Astrocyte (in vitro differentiated cells and primary cell): ENCODE measurements at regions not wholly inside any gene's neighbourhood (a gene's known extent, or its start where the extent isn't known, plus 50 kb on each side); places are given as distances from the start of the nearest gene placed in this dataset.

ENCODE experiments used
- DNase-seq: peaks from one replicate; pipeline ENCODE4 v3.0.0-alpha.2; 2010; ENCODE audit warnings: low read depth
- FAIRE-seq: peaks from 2 replicates; lab custom pipeline; 2011; peaks lifted over from hg19 to GRCh38; lab: Jason Lieb, UNC
- H2AFZ ChIP-seq: 2 replicates; pipeline ENCODE4 v1.6.0; 2012; ENCODE audit warnings: low read depth, low read length, inconsistent platforms
- H3K27ac ChIP-seq: 2 replicates; pipeline ENCODE4 v1.5.1; 2011; ENCODE audit warnings: low read depth, low read length, inconsistent platforms
- H3K27me3 ChIP-seq: 2 replicates; pipeline ENCODE4 v1.6.0; 2011; ENCODE audit warnings: low read length, inconsistent platforms; ENCODE audit not compliant: insufficient read depth
- H3K36me3 ChIP-seq: 2 replicates; pipeline ENCODE4 v1.5.1; 2011; ENCODE audit warnings: low read length, inconsistent platforms; ENCODE audit not compliant: insufficient read depth
- H3K4me1 ChIP-seq: 2 replicates; pipeline ENCODE4 v1.5.1; 2011; ENCODE audit warnings: low read length, inconsistent platforms; ENCODE audit not compliant: insufficient read depth
- H3K4me2 ChIP-seq: 2 replicates; pipeline ENCODE4 v1.6.0; 2012; ENCODE audit warnings: low read length, inconsistent platforms
- H3K4me3 ChIP-seq: 2 replicates; pipeline ENCODE4 v1.5.1; 2011; ENCODE audit warnings: low read depth, mild to moderate bottlenecking, low read length, inconsistent platforms; ENCODE audit not compliant: insufficient read depth
- H3K79me2 ChIP-seq: 2 replicates; pipeline ENCODE4 v1.6.0; 2012; ENCODE audit warnings: mild to moderate bottlenecking, low read length, inconsistent platforms; ENCODE audit not compliant: insufficient read depth
- H3K9ac ChIP-seq: 2 replicates; pipeline ENCODE4 v1.6.0; 2012; ENCODE audit warnings: mild to moderate bottlenecking, low read length, inconsistent platforms
- H3K9me3 ChIP-seq: 2 replicates; pipeline ENCODE4 v1.5.1; 2012; ENCODE audit warnings: low read depth, mild to moderate bottlenecking, low read length, inconsistent platforms; ENCODE audit not compliant: insufficient read depth
- H4K20me1 ChIP-seq: 2 replicates; pipeline ENCODE4 v1.6.0; 2012; ENCODE audit warnings: low read length, inconsistent platforms; ENCODE audit not compliant: insufficient read depth
- H3K27ac Mint-ChIP-seq: one replicate; pipeline ENCODE4 v1.8.0; 2021; ENCODE audit warnings: mild to moderate bottlenecking, mixed read lengths; ENCODE audit not compliant: unreplicated experiment
- H3K27me3 Mint-ChIP-seq: one replicate; pipeline ENCODE4 v1.8.0; 2021; ENCODE audit warnings: low read depth, mixed read lengths; ENCODE audit not compliant: unreplicated experiment
- H3K36me3 Mint-ChIP-seq: one replicate; pipeline ENCODE4 v1.8.0; 2021; ENCODE audit warnings: low read depth, mixed read lengths; ENCODE audit not compliant: unreplicated experiment
- H3K4me1 Mint-ChIP-seq: one replicate; pipeline ENCODE4 v1.8.0; 2021; ENCODE audit warnings: low read depth, mixed read lengths; ENCODE audit not compliant: unreplicated experiment
- H3K4me3 Mint-ChIP-seq: one replicate; pipeline ENCODE4 v1.8.0; 2021; ENCODE audit warnings: mild to moderate bottlenecking, moderate library complexity, mixed read lengths; ENCODE audit not compliant: unreplicated experiment
- H3K9me3 Mint-ChIP-seq: one replicate; pipeline ENCODE4 v1.8.0; 2021; ENCODE audit warnings: mild to moderate bottlenecking, mixed read lengths; ENCODE audit not compliant: unreplicated experiment
- CTCF ChIP-seq: IDR thresholded peaks from 2 replicates; pipeline ENCODE4 v1.5.1; 2011; ENCODE audit warnings: low read depth, mild to moderate bottlenecking, inconsistent platforms, low read length, moderate library complexity; ENCODE audit not compliant: insufficient read depth
- EZH2 ChIP-seq: IDR thresholded peaks from 2 replicates; pipeline ENCODE4 v1.6.1; 2012; ENCODE audit warnings: mild to moderate bottlenecking, low read length, inconsistent platforms; ENCODE audit not compliant: insufficient read depth

GRCh38 chr1:195733826-195734225 is 874.4 kb downstream of the KCNT2 start:
- H2AFZ ChIP-seq: no peak overlapping the region
- Mint-ChIP-seq H3K27ac (no peak overlapping the region), H3K9me3 (no peaks in the 10 kb centered on the region), H3K36me3 (no peaks in the 10 kb centered on the region), H3K4me1 (peaks cover 4% of the 10 kb centered on the region), H3K4me3 (no peak overlapping the region), H3K27me3 (no peaks in the 10 kb centered on the region)
- H3K27ac ChIP-seq: no peak overlapping the region
- no peak overlapping the region for H3K4me3 ChIP-seq
- TF ChIP-seq EZH2: no peak
- peak; percentile 50 for TF ChIP-seq CTCF
- H3K9ac ChIP-seq: no peak overlapping the region
- H3K27me3 ChIP-seq: no peaks in the 10 kb centered on the region
- no peaks in the 10 kb centered on the region for H3K79me2 ChIP-seq
- FAIRE-seq (no peak), DNase-seq (no peak)
- no peaks in the 10 kb centered on the region for H3K4me1 ChIP-seq
- no peaks in the 10 kb centered on the region for H4K20me1 ChIP-seq
- no peak overlapping the region for H3K4me2 ChIP-seq
- H3K36me3 ChIP-seq: no peaks in the 10 kb centered on the region
- no peaks in the 10 kb centered on the region for H3K9me3 ChIP-seq

DNA sequence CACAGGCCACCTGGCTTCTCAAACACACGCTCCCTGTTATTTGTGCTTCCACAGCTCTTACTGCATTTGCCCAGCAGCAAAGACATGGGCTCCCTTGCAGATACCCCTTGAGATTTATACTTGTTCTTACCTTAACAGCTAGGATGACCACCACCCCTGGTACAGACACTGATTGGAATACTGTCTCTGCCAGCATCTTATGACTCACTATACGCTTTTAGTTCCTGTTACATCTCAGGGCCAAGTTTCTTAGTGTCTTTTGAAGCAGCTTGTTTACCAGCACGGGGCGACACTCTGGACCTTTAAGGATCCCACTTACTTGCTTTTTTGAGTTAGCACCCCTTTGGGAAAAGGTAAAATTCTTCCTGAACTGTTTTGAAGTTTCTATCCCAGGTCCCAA is 874.8 kb downstream of the KCNT2 start:
- no peak overlapping the region for H3K4me3 Mint-ChIP-seq
- H2AFZ ChIP-seq: no peak overlapping the region
- H3K4me3 ChIP-seq: no peak overlapping the region
- no peaks in the 10 kb centered on the region for H3K36me3 ChIP-seq
- H3K4me1 ChIP-seq: no peaks in the 10 kb centered on the region
- H3K27ac ChIP-seq: no peak overlapping the region
- DNase-seq (no peak), FAIRE-seq (no peak)
- no peak overlapping the region for H3K4me2 ChIP-seq
- H3K36me3 Mint-ChIP-seq: no peaks in the 10 kb centered on the region
- H4K20me1 ChIP-seq: no peaks in the 10 kb centered on the region
- no peaks in the 10 kb centered on the region for H3K79me2 ChIP-seq
- no peak overlapping the region for H3K27ac Mint-ChIP-seq
- H3K9ac ChIP-seq: no peak overlapping the region
- peaks cover under 1% of the 10 kb centered on the region for H3K4me1 Mint-ChIP-seq
- H3K27me3 ChIP-seq: no peaks in the 10 kb centered on the region
- no peak for TF ChIP-seq CTCF
- TF ChIP-seq EZH2: no peak
- H3K9me3 ChIP-seq: no peaks in the 10 kb centered on the region
- H3K9me3 Mint-ChIP-seq: no peaks in the 10 kb centered on the region
- H3K27me3 Mint-ChIP-seq: no peaks in the 10 kb centered on the region

GRCh38 chr1:195731385-195731784 is 876.9 kb downstream of the KCNT2 start:
- Mint-ChIP-seq H3K4me3 (no peak overlapping the region), H3K27ac (no peak overlapping the region), H3K9me3 (no peaks in the 10 kb centered on the region), H3K4me1 (no peaks in the 10 kb centered on the region), H3K36me3 (no peaks in the 10 kb centered on the region), H3K27me3 (no peaks in the 10 kb centered on the region)
- Histone ChIP-seq H3K9me3 (no peaks in the 10 kb centered on the region), H3K36me3 (no peaks in the 10 kb centered on the region), H3K4me1 (no peaks in the 10 kb centered on the region), H4K20me1 (no peaks in the 10 kb centered on the region), H3K27me3 (no peaks in the 10 kb centered on the region), H3K9ac (no peak overlapping the region), H3K4me2 (no peak overlapping the region), H3K79me2 (no peaks in the 10 kb centered on the region), H2AFZ (no peak overlapping the region), H3K27ac (no peak overlapping the region), H3K4me3 (no peak overlapping the region)
- TF ChIP-seq CTCF: no peak
- DNase-seq (no peak), FAIRE-seq (no peak)
